ENCODE measurements at regions not wholly inside any gene's neighbourhood (a gene's known extent, or its start where the extent isn't known, plus 50 kb on each side); places are given as distances from the start of the nearest gene placed in this dataset.

- TF ChIP-seq CTCF (IDR thresholded peaks at IDR 0.05; ENCODE audit: poor library complexity): no peak
- no peak for TF ChIP-seq EZH2 (IDR thresholded peaks at IDR 0.05; ENCODE audit: borderline replicate concordance)
- no peak for TF ChIP-seq EZH2phosphoT487 (IDR thresholded peaks at IDR 0.05; ENCODE audit: low read depth, severe bottlenecking, unreplicated experiment)
Observed at GRCh38 chr2:150742094-150742493, 254.6 kb upstream of the RND3 start.
